HG03457 (cell line): ENCODE measurements at regions not wholly inside any gene's neighbourhood (a gene's known extent, or its start where the extent isn't known, plus 50 kb on each side); places are given as distances from the start of the nearest gene placed in this dataset.
"Not testable (repeated sequence)": the region's sequence is repeated elsewhere in the genome, so short reads cannot be mapped to it uniquely, and the experiment has no call there.

Source experiments
- ATAC-seq: cut with Tn5 transposase; IDR thresholded peaks from one replicate; pipeline ENCODE4 v1.9.1; 2021; ENCODE audit warnings: moderate number of reproducible peaks; ENCODE audit not compliant: unreplicated experiment

- no peak for ATAC-seq
These were observed 119.4 kb upstream of the SPIN4 start for GRCh38 chrX:63470506-63470905.

GRCh38 chrX:63466690-63467089, 115.6 kb upstream of the SPIN4 start:
- no peak for ATAC-seq

- ATAC-seq = no peak
These were observed 107.8 kb upstream of the SPIN4 start for GRCh38 chrX:63458981-63459380.

- ATAC-seq = no peak
These were observed 102.4 kb upstream of the SPIN4 start for GRCh38 chrX:63453571-63453970.

GRCh38 chrX:63441717-63442116, 90.6 kb upstream of the SPIN4 start:
- ATAC-seq = no peak

GRCh38 chrX:63439580-63439979, 88.4 kb upstream of the SPIN4 start:
- ATAC-seq = no peak

GRCh38 chrX:63436865-63437264, 85.7 kb upstream of the SPIN4 start:
- ATAC-seq = no peak

GRCh38 chrX:63434665-63435064, 83.5 kb upstream of the SPIN4 start:
- no peak for ATAC-seq

GRCh38 chrX:63434206-63434605, 83.1 kb upstream of the SPIN4 start:
- ATAC-seq = no peak

- ATAC-seq = no peak
These were observed 78.9 kb upstream of the SPIN4 start for GRCh38 chrX:63430026-63430425.

- ATAC-seq = no peak
These were observed 77.2 kb upstream of the SPIN4 start for GRCh38 chrX:63428348-63428747.

GRCh38 chrX:63426519-63426918, 75.4 kb upstream of the SPIN4 start:
- ATAC-seq = no peak

GRCh38 chrX:63424063-63424462, 72.9 kb upstream of the SPIN4 start:
- no peak for ATAC-seq

GRCh38 chrX:63421411-63421810, 70.3 kb upstream of the SPIN4 start:
- no peak for ATAC-seq

- ATAC-seq = no peak
These were observed 67.1 kb upstream of the SPIN4 start for GRCh38 chrX:63418211-63418610.

GRCh38 chrX:63417649-63418048, 66.5 kb upstream of the SPIN4 start:
- ATAC-seq = no peak

- ATAC-seq = not testable (repeated sequence)
These were observed 58.8 kb upstream of the SPIN4 start for GRCh38 chrX:63409934-63410333.

GRCh38 chrX:63408050-63408449, 56.9 kb upstream of the SPIN4 start:
- no peak for ATAC-seq

GRCh38 chrX:63404332-63404731, 53.2 kb upstream of the SPIN4 start:
- no peak for ATAC-seq

GRCh38 chrX:63402106-63402505, 51.0 kb upstream of the SPIN4 start:
- no peak for ATAC-seq
